H9 (cell line): ENCODE measurements at regions not wholly inside any gene's neighbourhood (a gene's known extent, or its start where the extent isn't known, plus 50 kb on each side); places are given as distances from the start of the nearest gene placed in this dataset.

Source experiments
- DNase-seq: peaks from one replicate; pipeline ENCODE4 v3.0.0-alpha.2; 2017
- H2AFZ ChIP-seq: one replicate; pipeline ENCODE4 v1.6.1; 2013; ENCODE audit warnings: mild to moderate bottlenecking, low read length, control low read depth, moderate library complexity
- H2AK5ac ChIP-seq: 2 replicates; pipeline ENCODE4 v1.6.1; 2013; ENCODE audit warnings: low read length, control low read depth, mixed read lengths; ENCODE audit not compliant: insufficient read length
- H2BK120ac ChIP-seq: one replicate; pipeline ENCODE4 v1.6.1; 2013; ENCODE audit warnings: low read depth, mild to moderate bottlenecking, low read length, control low read depth, inconsistent platforms; ENCODE audit not compliant: poor library complexity, severe bottlenecking
- H2BK12ac ChIP-seq: 2 replicates; pipeline ENCODE4 v1.6.1; 2013; ENCODE audit warnings: low read length, control low read depth, mixed read lengths, low read depth; ENCODE audit not compliant: insufficient read length
- H2BK15ac ChIP-seq: 2 replicates; pipeline ENCODE4 v1.6.1; 2013; ENCODE audit warnings: low read depth, low read length, control low read depth
- H2BK20ac ChIP-seq: one replicate; pipeline ENCODE4 v1.6.1; 2013; ENCODE audit warnings: low read depth, mild to moderate bottlenecking, low read length, control low read depth, inconsistent platforms; ENCODE audit not compliant: poor library complexity, severe bottlenecking
- H2BK5ac ChIP-seq: 2 replicates; pipeline ENCODE4 v1.6.1; 2013; ENCODE audit warnings: low read length, control low read depth, mixed read lengths; ENCODE audit not compliant: insufficient read length
- H3K14ac ChIP-seq: 2 replicates; pipeline ENCODE4 v1.6.1; 2013; ENCODE audit warnings: low read length, control low read depth; ENCODE audit not compliant: insufficient read depth
- H3K18ac ChIP-seq: 2 replicates; pipeline ENCODE4 v1.6.1; 2013; ENCODE audit warnings: low read depth, mild to moderate bottlenecking, mixed read lengths, low read length, control low read depth; ENCODE audit not compliant: insufficient read length
- H3K23ac ChIP-seq: 2 replicates; pipeline ENCODE4 v1.6.1; 2013; ENCODE audit warnings: low read length, control low read depth, mixed read lengths, low read depth; ENCODE audit not compliant: insufficient read length
- H3K23me2 ChIP-seq: 2 replicates; pipeline ENCODE4 v1.6.1; 2013; ENCODE audit warnings: low read depth, mild to moderate bottlenecking, mixed read lengths, low read length, control low read depth; ENCODE audit not compliant: insufficient read length, poor library complexity, severe bottlenecking
- H3K27ac ChIP-seq: 2 replicates; pipeline ENCODE4 v1.5.1; 2013; ENCODE audit warnings: low read length, control low read depth, mixed read lengths, low read depth; ENCODE audit not compliant: insufficient read length
- H3K27me3 ChIP-seq: 2 replicates; pipeline ENCODE4 v1.6.1; 2013; ENCODE audit warnings: low read length, control low read depth, inconsistent platforms; ENCODE audit not compliant: insufficient read depth
- H3K4ac ChIP-seq: 2 replicates; pipeline ENCODE4 v1.6.1; 2013; ENCODE audit warnings: low read depth, mild to moderate bottlenecking, control low read depth, inconsistent platforms, low read length, moderate library complexity
- H3K4me1 ChIP-seq: 2 replicates; pipeline ENCODE4 v1.6.1; 2013; ENCODE audit warnings: low read length, control low read depth, inconsistent platforms; ENCODE audit not compliant: insufficient read depth
- H3K4me2 ChIP-seq: 2 replicates; pipeline ENCODE4 v1.6.1; 2013; ENCODE audit warnings: low read length, control low read depth, mixed read lengths; ENCODE audit not compliant: insufficient read length, insufficient read depth
- H3K56ac ChIP-seq: 2 replicates; pipeline ENCODE4 v1.6.1; 2013; ENCODE audit warnings: low read depth, mild to moderate bottlenecking, mixed read lengths, low read length, control low read depth; ENCODE audit not compliant: insufficient read length
- H3K79me1 ChIP-seq: 2 replicates; pipeline ENCODE4 v1.6.1; 2013; ENCODE audit warnings: low read depth, mild to moderate bottlenecking, moderate library complexity, low read length, control low read depth, inconsistent platforms; ENCODE audit not compliant: insufficient read depth, poor library complexity, severe bottlenecking
- H3K79me2 ChIP-seq: 2 replicates; pipeline ENCODE4 v1.6.1; 2013; ENCODE audit warnings: low read length, control low read depth, inconsistent platforms; ENCODE audit not compliant: insufficient read depth
- H3K9ac ChIP-seq: 2 replicates; pipeline ENCODE4 v1.6.1; 2013; ENCODE audit warnings: low read length, control low read depth, mixed read lengths; ENCODE audit not compliant: insufficient read length; ENCODE audit errors: extremely low read depth
- H3K9me3 ChIP-seq: one replicate; pipeline ENCODE4 v1.6.1; 2013; ENCODE audit warnings: low read depth, low read length, inconsistent platforms; ENCODE audit not compliant: control insufficient read depth
- H3T11ph ChIP-seq: one replicate; pipeline ENCODE4 v1.6.1; 2013; ENCODE audit warnings: mild to moderate bottlenecking, low read length, control low read depth, inconsistent platforms
- H4K20me1 ChIP-seq: one replicate; pipeline ENCODE4 v1.6.1; 2013; ENCODE audit not compliant: control insufficient read depth, insufficient read length, insufficient read depth
- H4K5ac ChIP-seq: 2 replicates; pipeline ENCODE4 v1.6.1; 2013; ENCODE audit warnings: low read depth, mild to moderate bottlenecking, mixed read lengths, low read length, control low read depth; ENCODE audit not compliant: insufficient read length
- H4K8ac ChIP-seq: replicated peaks from 2 replicates; pipeline ENCODE4 v1.6.1; 2013; ENCODE audit warnings: low read length, control low read depth, mixed read lengths, low read depth; ENCODE audit not compliant: insufficient read length
- H4K91ac ChIP-seq: 2 replicates; pipeline ENCODE4 v1.6.1; 2013; ENCODE audit warnings: low read depth, mild to moderate bottlenecking, moderate library complexity, mixed read lengths, low read length, control low read depth; ENCODE audit not compliant: insufficient read length
- H3K27ac Mint-ChIP-seq, 3 experiments: 2 replicates in 2 of 3; 3 replicates in 1 of 3; pipeline ENCODE4 v1.8.0; 2020 to 2021; ENCODE audit warnings: mixed read lengths in 3 of 3, mild to moderate bottlenecking in 1 of 3, moderate library complexity in 1 of 3
- H3K27me3 Mint-ChIP-seq: 2 replicates; pipeline ENCODE4 v1.8.0; 2021; ENCODE audit warnings: low read depth, mild to moderate bottlenecking, moderate library complexity, mixed read lengths
- H3K36me3 Mint-ChIP-seq, 3 experiments: 2 replicates in 2 of 3; 3 replicates in 1 of 3; pipeline ENCODE4 v1.8.0; 2020 to 2021; ENCODE audit warnings: low read depth in 3 of 3, mixed read lengths in 3 of 3; ENCODE audit not compliant: insufficient read depth in 1 of 3
- H3K4me1 Mint-ChIP-seq, 2 experiments: 2 replicates each; pipeline ENCODE4 v1.8.0; 2020; ENCODE audit warnings: mixed read lengths in 2 of 2
- H3K4me3 Mint-ChIP-seq, 2 experiments: 2 replicates in 1 of 2; 3 replicates in 1 of 2; pipeline ENCODE4 v1.8.0; 2020 to 2021; ENCODE audit warnings: mild to moderate bottlenecking in 2 of 2, mixed read lengths in 2 of 2, moderate library complexity in 1 of 2
- H3K9me3 Mint-ChIP-seq, 2 experiments: 2 replicates in 1 of 2; 3 replicates in 1 of 2; pipeline ENCODE4 v1.8.0; 2020; ENCODE audit warnings: mild to moderate bottlenecking in 2 of 2, mixed read lengths in 2 of 2, moderate library complexity in 1 of 2
- CTCF ChIP-seq: fragments of 200-600 bp; sonication (generic); conservative IDR thresholded peaks from 3 replicates; pipeline ENCODE4 v1.8.0; 2021; ENCODE audit warnings: antibody characterized with exemption, mild to moderate bottlenecking
- WGBS: extraction: QIAGEN DNeasy Blood & Tissue Kit; methylation state at CpG from one replicate; pipeline ENCODE4 v1.1.7; 2013; ENCODE audit warnings: missing lambda C conversion rate, low lambda C conversion rate, mixed read lengths; ENCODE audit not compliant: insufficient read length; ENCODE audit errors: extremely low coverage; 5-methylcytosine and 5-hydroxymethylcytosine counted together

DNA sequence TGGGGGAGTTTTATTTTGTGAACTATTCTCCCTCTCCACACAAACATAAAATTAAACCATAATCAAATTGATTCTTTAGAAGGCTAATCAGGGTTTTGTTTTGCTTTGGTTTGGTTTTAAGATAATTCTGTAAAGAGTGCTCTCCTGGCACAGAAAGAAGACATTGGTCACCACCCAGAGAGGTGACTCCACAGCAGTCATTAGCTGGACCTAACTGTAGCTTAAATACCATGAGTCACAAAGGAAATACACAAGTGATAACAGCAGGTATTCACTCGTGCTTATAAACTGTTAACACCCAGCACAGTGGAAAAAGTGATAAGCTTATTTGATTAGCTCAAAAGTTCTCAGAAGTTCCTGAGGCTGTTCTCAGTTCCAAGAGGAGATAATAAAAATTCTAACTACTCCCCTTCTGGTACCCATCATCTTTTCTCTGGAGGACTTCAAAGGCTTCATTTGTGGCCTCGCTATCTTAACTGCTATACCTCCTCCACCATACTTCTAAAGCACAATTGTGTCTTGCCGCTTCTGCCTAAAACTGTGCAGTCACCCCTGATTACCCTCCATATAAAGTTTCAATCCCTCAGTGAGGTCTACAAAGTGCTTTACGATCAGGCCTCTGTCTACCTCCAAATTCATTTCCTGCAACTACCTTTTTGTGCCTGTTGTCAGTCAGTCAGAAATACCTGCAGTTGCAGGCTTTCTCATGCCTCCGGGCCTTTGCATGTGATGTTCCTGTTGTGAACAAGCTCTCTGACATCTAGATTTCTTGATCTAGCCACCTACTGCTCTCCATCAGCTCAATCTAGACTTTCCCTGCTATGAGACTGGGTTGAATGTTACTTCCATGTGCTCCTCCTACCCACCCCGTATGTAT lies 201.1 kb downstream of the SAMD5 start:
- Histone ChIP-seq H3T11ph (no peak overlapping the region), H2BK15ac (no peak overlapping the region), H2BK120ac (no peak overlapping the region), H3K4me2 (no peak overlapping the region), H3K14ac (no peak overlapping the region), H3K27ac (no peak overlapping the region), H2AFZ (no peak overlapping the region), H3K56ac (no peak overlapping the region), H2AK5ac (no peak overlapping the region), H4K20me1 (no peaks in the 10 kb centered on the region), H3K23me2 (no peaks in the 10 kb centered on the region), H3K79me1 (no peaks in the 10 kb centered on the region), H4K8ac (no peak overlapping the region), H3K9ac (no peak overlapping the region), H3K79me2 (no peaks in the 10 kb centered on the region), H4K91ac (no peak overlapping the region), H2BK5ac (no peak overlapping the region), H3K18ac (no peak overlapping the region), H2BK12ac (no peak overlapping the region), H2BK20ac (no peak overlapping the region), H3K4me1 (no peaks in the 10 kb centered on the region), H3K9me3 (no peaks in the 10 kb centered on the region), H3K4ac (no peak overlapping the region), H3K23ac (no peak overlapping the region), H4K5ac (no peak overlapping the region), H3K27me3 (no peaks in the 10 kb centered on the region)
- Mint-ChIP-seq H3K27me3 (no peaks in the 10 kb centered on the region), H3K9me3 (no peaks in the 10 kb centered on the region; a peak in 1 of 5 replicates), H3K36me3 (no peaks in the 10 kb centered on the region), H3K4me1 (peaks cover 5% of the 10 kb centered on the region in 2 experiments), H3K4me3 (no peak overlapping the region), H3K27ac (no peak overlapping the region)
- TF ChIP-seq CTCF: no peak
- DNase-seq: no peak
- WGBS: no CpG with 5 or more reads among the region's 6 CpGs
